NT2/D1 (cell line): ENCODE measurements at regions not wholly inside any gene's neighbourhood (a gene's known extent, or its start where the extent isn't known, plus 50 kb on each side); places are given as distances from the start of the nearest gene placed in this dataset.

ENCODE experiments used
- SUZ12 ChIP-seq: IDR thresholded peaks from 2 replicates; pipeline ENCODE4 v1.6.1; 2011; ENCODE audit not compliant: insufficient read length, insufficient read depth; ENCODE audit errors: extremely low read depth
- YY1 ChIP-seq: IDR thresholded peaks from 2 replicates; pipeline ENCODE4 v1.6.1; 2011; ENCODE audit not compliant: insufficient read length, insufficient read depth
- ZNF274 ChIP-seq: IDR thresholded peaks from 2 replicates; pipeline ENCODE4 v1.6.1; 2011; ENCODE audit warnings: mild to moderate bottlenecking, low read depth, low read length

DNA sequence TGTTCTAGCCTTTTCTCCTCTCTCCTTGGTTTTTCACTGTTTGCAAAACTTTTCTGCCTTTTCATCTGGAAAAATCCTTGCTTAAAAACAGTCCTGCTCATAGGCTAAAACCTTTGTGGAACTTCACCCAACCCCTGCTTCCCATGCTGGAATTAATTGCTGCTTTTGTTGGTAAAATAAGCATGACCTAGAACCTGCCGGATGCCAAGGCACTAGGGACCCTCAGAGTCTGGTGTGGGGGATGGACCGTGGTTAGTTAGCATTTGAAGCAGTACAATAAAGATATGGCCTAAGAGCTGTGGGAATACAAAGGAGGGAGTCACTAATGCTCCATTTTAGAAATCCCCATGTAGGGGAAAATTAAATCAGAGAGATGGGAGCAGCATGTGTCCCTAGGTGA, 326.3 kb downstream of the KCNRG start:
- TF ChIP-seq SUZ12 (no peak), ZNF274 (no peak), YY1 (no peak)
